NCI-H2227 (cell line): ENCODE measurements at regions not wholly inside any gene's neighbourhood (a gene's known extent, or its start where the extent isn't known, plus 50 kb on each side); places are given as distances from the start of the nearest gene placed in this dataset.
"Not testable (repeated sequence)": the region's sequence is repeated elsewhere in the genome, so short reads cannot be mapped to it uniquely, and the experiment has no call there.

Experiments used
- DNase-seq: peaks from one replicate; lab custom pipeline; 2025; ENCODE audit not compliant: unreplicated experiment; lab: John Stamatoyannopoulos, UW

DNA sequence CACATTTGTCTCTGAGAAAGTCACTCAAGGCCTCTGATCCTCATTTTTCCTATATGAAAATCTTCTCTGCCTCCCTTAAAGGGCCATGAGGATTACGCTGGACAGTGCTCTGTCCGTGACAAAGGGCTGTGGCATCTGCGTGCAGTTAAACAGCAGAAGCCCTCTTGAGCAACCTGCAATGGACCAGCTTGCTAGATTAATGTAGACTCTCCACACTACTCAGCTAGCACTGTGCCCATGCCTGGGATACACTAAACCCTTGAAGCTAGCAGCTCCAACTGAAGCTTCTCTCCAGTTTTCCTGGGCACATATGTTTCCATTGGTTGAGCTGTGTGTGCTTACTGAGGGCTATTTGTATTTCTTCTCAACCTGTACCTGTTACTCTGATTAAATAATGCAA is 303.8 kb downstream of the RPLP1 start:
- no peak for DNase-seq

DNA sequence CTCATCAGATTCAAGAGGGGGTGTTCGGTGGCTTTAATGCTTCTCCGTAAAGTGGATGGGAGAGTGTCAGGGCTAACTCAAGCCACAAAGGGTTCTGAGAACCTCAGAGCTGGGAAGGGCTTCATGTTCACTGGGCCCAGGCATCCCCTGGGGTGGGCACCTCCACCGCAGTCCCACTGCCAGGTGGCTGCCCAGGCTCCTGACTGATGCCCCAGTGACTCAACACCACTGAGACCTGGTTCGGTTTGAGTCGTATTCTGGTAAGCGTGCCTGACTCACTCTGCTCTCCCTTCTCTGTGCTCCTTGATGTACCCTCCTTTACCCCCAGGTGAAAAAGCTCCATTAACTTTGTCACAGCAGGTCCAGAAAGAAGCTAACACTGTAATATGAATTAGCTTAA is 304.6 kb downstream of the RPLP1 start:
- DNase-seq = no peak

GRCh38 chr15:69758291-69758771 is 305.7 kb downstream of the RPLP1 start:
- no peak for DNase-seq

DNA sequence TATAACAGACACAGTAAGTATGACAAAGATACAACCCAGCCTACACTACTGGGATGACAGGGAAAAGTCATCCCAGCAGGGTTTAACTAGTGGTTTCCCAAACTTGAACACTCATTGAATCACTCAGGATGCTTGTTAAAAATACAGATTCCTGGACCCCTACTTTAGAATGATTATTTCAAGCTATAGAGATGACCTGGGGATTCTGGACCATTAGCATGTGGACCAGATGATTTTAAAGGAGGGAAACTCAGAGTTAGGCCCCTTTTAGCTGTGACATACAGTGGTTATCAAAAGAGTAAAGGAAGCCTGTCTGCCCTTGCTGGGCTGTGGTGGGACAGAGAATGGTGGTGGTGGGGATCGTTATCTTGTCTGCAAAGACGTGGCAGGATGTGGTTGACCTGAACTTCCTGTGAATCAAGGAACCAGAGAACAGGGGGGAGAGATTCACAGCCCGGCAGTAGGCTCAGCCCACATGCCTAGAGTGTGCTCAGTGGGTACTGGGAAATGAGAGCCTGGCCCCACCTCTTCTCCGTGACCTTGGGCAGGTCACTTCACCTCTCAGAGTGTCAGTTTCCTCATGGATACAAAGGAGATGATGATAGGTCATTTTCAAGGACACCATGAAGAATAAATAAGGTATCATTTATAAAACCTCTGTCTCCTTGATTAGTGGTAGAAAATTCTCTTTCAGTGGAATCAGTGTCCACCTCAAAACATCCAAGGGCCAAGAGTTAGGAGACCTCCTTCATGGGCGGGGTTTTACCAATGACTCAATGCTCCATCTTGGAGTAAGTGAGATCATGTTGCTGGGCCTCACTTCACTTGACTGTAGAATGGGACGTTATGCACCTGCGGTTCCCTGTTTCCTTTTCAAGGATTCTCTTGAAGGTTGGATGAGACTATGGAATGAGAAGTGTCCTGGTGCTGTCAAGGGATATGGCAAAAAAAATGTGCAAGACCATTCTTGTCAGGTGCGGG is 306.5 kb downstream of the RPLP1 start:
- DNase-seq = no peak

DNA sequence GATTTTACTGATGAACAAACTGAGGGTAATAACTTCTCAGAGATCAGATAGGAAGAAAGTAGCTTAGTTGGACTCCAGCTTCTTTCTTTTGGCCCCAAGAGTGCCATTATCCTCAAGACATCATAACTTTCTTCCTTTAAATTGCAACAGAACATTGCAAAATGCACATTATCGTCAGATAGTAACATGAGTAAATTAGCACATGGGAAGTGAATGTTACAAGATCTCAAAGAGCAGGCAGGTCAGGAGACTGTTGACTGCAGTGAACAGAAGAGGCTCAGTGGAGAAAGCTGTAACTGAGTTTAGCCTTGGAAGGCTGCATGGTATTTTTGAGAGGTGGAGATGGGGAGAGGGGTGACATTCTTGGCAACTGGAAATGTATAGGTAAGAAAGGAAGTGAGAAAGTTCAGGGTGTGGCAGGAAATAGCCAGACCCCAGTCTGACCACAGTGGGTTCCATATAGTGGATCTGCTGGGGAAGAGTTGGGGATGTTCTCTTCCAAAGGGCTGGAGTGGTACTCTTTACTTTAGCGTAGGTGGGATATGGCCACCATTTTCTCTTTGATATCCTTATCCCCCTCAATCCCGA is 307.7 kb downstream of the RPLP1 start:
- DNase-seq = no peak

DNA sequence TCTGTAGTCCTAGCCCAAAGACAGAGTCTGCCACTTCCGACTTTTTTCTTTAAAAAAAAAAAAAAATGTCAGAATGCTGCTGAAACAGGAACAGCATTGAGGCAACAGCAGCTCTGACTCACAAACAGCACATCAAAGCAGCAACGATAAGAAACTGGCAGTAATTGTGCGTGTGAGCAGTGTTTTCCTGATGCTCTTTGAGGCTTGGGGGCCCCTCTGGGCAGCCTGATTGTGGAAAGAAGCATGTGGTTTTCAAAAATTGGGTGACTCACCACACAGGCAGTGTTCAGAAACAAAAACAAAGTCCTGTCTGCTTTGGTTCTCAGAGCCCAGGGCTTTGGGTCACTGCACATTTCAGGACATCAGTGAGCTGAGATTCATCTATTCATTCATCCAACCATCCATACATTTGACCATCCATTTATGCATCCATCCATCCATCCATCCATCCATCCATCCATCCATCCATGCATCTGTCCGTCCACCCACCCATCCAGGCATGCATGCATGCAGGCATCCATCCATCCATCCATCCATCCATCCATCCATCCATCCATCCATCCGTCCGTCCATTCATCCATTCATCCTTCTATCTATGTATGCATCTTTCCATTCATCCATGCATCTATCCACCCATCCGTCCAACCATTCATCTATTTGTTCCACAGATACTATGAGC is 308.4 kb downstream of the RPLP1 start:
- no peak for DNase-seq

- DNase-seq = no peak
These were observed 309.9 kb downstream of the RPLP1 start for GRCh38 chr15:69762373-69763148.

GRCh38 chr15:69763831-69764230 is 311.2 kb downstream of the RPLP1 start:
- DNase-seq = no peak

DNA sequence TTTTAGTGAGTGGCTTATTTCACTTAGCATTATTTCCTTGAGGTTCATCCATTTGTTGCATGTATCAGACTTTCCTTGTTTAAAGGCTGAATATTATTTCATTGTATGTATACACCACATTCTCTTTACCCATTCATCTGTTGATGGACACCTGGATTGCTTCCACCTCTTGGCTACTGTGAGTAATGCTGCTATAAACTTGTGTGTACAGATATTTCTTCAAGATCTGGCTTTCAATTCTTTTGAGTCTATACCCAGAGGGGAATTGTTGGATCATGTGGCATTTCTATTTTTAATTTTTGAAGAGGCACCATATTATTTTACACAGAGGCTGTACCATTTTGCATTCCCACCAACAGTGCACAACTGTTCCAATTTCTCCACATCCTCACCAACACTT is 313.5 kb downstream of the RPLP1 start:
- DNase-seq = no peak

DNA sequence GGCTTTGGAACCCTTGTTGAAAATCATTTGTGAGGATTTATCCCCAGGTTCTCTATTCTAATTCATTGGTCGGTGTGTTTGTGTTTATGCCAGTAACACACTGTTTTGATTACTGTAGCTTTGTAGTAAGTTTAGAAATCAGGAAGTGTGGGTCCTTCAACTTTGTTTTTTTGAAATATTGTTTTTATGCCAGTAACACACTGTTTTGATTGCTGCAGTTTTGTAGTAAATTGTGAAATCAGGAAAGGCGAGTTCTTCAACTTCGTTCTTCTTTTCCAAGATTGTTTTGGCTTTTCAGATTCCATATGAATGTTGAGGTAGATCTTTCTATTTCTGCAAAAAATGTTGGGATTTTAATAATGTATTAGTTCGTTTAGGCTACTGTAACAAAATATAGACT is 314.6 kb downstream of the RPLP1 start:
- DNase-seq = no peak

DNA sequence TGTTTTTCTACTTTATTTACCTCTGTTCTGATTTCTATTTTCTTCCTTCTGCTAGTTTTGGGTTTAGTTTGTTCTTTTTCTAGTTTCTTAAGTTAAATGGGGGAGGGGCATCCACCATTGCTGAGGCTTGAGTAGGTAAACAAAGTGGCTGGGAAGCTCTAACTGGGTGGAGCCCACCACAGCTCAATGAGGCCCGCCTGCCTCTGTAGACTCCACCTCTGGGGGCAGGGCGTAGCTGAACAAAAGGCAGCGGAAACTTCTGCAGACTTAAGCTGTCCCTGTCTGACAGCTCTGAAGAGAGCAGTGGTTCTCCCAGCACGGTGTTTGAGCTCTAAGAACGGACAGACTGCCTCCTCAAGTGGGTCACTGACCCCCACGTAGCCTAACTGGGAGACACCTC is 316.7 kb downstream of the RPLP1 start:
- DNase-seq = not testable (repeated sequence)

DNA sequence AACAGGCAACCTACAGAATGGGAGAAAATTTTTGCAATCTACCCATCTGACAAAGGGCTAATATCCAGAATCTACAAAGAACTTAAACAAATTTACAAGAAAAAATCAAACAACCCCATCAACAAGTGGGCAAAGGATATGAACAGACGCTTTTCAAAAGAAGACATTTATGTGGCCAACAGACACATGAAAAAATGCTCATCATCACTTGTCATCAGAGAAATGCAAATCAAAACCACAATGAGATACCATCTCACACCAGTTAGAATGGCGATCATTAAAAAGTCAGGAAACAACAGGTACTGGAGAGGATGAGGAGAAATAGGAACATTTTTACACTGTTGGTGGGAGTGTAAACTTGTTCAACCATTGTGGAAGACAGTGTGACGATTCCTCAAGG is 321.6 kb downstream of the RPLP1 start:
- DNase-seq = not testable (repeated sequence)

DNA sequence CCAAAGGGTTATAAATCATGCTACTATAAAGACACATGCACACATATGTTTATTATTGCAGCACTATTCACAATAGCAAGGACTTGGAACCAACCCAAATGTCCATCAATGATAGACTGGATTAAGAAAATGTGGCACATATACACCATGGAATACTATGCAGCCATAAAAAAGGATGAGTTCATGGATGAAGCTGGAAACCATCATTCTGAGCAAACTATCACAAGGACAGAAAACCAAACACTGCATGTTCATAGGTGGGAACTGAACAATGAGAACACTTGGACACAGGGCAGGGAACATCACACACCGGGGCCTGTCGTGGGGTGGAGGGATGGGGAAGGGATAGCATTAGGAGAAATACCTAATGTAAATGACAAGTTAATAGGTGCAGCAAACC is 322.1 kb downstream of the RPLP1 start:
- not testable (repeated sequence) for DNase-seq

GRCh38 chr15:69777356-69777755 is 320.4 kb downstream of the TLE3 start:
- DNase-seq = no peak

DNA sequence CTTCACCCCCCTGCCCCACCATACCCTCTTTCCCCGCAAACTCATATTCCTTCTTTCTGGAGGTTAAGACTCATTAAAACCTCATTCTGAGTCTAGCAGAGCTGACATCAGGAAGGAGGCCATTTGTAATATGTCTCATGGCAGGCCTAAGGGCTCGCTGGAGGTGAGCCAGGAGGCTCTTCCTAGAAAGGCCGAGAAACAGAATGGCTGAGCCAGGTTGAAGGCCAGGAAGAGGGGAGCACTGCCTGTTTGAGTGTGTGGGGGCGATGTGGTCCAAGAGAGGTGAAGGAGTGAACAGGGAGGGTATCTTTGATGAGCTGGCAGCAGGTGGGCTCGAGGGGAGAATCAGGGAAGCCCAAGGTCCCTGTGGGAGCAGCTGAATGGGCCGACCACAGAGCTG is 317.3 kb downstream of the TLE3 start:
- DNase-seq = no peak

DNA sequence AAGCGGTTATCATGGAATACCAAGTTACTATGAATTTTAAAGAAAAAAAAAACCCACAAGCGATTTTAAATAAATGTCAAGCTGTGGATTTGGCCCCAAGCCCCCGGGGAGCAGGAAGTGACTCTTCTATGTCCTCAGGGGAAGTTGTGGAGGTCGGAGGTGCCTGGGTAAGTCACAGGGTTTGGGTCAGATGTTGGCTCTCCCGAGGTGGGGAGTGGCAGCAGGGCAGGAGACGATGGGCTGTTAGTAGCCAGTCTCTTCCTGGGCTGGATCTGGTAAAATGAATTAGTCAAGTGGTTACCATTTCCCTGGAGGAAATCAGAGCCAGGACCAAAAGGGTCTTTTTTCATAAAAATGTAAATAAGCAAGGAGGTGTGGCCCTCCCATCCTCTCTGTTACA is 316.7 kb downstream of the TLE3 start:
- DNase-seq = no peak

DNA sequence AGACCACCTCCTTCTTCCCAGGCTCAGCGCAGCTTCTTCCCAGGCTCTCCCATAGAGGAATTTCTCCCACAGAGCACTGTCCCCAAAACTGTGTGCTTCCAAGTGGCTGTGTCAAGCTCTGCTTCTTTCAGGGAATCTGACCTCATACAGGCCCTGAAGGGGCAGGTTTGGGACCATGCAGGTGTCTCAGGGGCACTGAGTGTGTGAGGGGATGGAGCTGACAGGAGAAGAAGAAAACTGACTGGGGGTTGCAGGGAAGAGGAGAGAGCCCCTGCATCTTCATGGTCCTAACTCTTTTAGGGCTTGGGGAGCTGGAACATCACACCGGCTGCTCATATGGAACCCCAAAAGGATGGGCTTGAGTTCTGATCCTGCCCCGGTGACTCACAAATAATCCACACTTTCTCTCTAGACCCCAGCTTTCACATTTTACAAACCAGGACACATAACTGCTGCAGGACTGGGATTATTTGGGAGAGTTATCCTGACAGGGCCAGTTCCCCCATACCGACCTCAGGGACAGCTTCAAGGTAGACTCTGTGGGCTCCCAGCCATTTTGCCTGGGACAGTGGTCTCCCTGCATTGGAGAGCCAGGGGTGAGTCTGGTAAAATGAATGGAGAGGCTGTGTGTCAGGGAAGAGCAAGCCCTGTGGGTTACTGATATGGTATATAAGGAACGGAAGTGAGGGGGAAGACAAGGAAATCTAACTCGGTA is 316.1 kb downstream of the TLE3 start:
- DNase-seq = no peak

- DNase-seq = no peak
These were observed 315.5 kb downstream of the TLE3 start for GRCh38 chr15:69782139-69782658.

DNA sequence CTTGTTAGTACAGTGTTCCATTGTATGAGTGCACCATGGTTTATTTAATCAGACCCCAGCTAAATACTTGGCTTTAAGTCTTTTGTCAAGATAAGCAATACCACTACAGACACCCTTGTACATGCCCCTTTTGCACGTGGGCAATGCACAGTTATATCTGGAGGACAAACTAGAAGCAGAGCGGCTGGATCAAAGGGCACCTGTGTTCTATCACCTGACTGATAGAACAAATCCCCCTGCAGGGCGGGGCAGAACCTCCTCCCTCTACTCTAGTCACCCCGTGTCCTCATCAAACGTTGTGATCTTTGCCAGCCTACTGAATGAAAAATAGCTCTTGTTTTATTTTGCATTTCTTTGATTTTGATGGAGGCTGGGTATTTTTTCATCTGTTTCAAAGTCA is 314.9 kb downstream of the TLE3 start:
- no peak for DNase-seq

GRCh38 chr15:69783211-69783610 is 314.5 kb downstream of the TLE3 start:
- no peak for DNase-seq
